ENCODE measurements at regions not wholly inside any gene's neighbourhood (a gene's known extent, or its start where the extent isn't known, plus 50 kb on each side); places are given as distances from the start of the nearest gene placed in this dataset.

GRCh38 chrX:10902001-10902400 is 209.1 kb upstream of the HCCS start:
- Histone ChIP-seq H3K27me3 (ENCODE audit: control insufficient read depth in 2 of 2, insufficient read depth in 2 of 2, low read length in 2 of 2) (no peaks in the 10 kb centered on the region), H3K4me3 (replicated peaks in 1 of 3; ENCODE audit: insufficient read depth in 1 of 3, low read depth in 1 of 3, low read length in 3 of 3) (no peak overlapping the region), H3K4me1 (ENCODE audit: control insufficient read depth, extremely low read depth, insufficient read depth, low read length) (peaks cover 6% of the 10 kb centered on the region), H3K36me3 (ENCODE audit: control insufficient read depth in 2 of 2, extremely low read depth in 1 of 2, insufficient read depth in 2 of 2, low read length in 2 of 2) (no peaks in the 10 kb centered on the region), H4K20me1 (replicated peaks; ENCODE audit: control insufficient read depth, extremely low read depth, insufficient read depth, low read length) (no peaks in the 10 kb centered on the region), H3K9ac (replicated peaks; ENCODE audit: extremely low read depth, insufficient read depth, low read length) (no peak overlapping the region), H3K79me2 (ENCODE audit: control insufficient read depth, insufficient read depth, low read length) (no peaks in the 10 kb centered on the region), H3K9me3 (replicated peaks; ENCODE audit: control insufficient read depth, insufficient read depth, low read length) (no peaks in the 10 kb centered on the region), H3K4me2 (ENCODE audit: insufficient read depth, low read length) (no peak overlapping the region), H2AFZ (ENCODE audit: low read depth, low read length) (no peak overlapping the region), H3K27ac (ENCODE audit: insufficient read depth, low read depth, low read length) (no peak overlapping the region), H3K9me1 (replicated peaks; ENCODE audit: control insufficient read depth, extremely low read depth, insufficient read depth, low read length) (no peaks in the 10 kb centered on the region)
- FAIRE-seq: peak; percentile 37
- peak; percentile 1 for DNase-seq (ENCODE audit: low read depth, low spot score)
- dilution Hi-C loops (cut with MboI; ENCODE audit: extremely low pct_ligation_motif_present, low sequenced_read_pairs): no loop called here
- BruUV-seq (replicated peaks): no TSS peak
- intact Hi-C loops (cut with micrococcal nuclease): no loop called here
- TF ChIP-seq FOS (IDR thresholded peaks at IDR 0.05; ENCODE audit: borderline replicate concordance, insufficient read depth, low read length): peak; percentile 27
- TF ChIP-seq MAX (IDR thresholded peaks at IDR 0.05; ENCODE audit: insufficient read depth, insufficient read length): no peak
- ChIA-PET CTCF (no interaction called here), POLR2A (no interaction called here)

- no peaks in the 10 kb centered on the region for H3K27me3 ChIP-seq (ENCODE audit: control insufficient read depth in 2 of 2, insufficient read depth in 2 of 2, low read length in 2 of 2)
- no peak overlapping the region for H3K27ac ChIP-seq (ENCODE audit: insufficient read depth, low read depth, low read length)
- ChIA-PET POLR2A (no interaction called here), CTCF (no interaction called here)
- dilution Hi-C loops (cut with MboI; ENCODE audit: extremely low pct_ligation_motif_present, low sequenced_read_pairs): no loop called here
- H3K4me1 ChIP-seq (ENCODE audit: control insufficient read depth, extremely low read depth, insufficient read depth, low read length): peaks cover 6% of the 10 kb centered on the region
- no TSS peak for BruUV-seq (replicated peaks)
- no peak overlapping the region for H3K9ac ChIP-seq (replicated peaks; ENCODE audit: extremely low read depth, insufficient read depth, low read length)
- TF ChIP-seq MAX (IDR thresholded peaks at IDR 0.05; ENCODE audit: insufficient read depth, insufficient read length) (no peak), CTCF (IDR thresholded peaks at IDR 0.05; ENCODE audit: extremely low read depth in 1 of 2, insufficient read depth in 1 of 2, low read depth in 1 of 2, low read length in 2 of 2) (no peak), EZH2 (IDR thresholded peaks at IDR 0.05; ENCODE audit: borderline replicate concordance, low read depth, low read length, severe bottlenecking) (no peak), JUN (IDR thresholded peaks at IDR 0.05; ENCODE audit: borderline replicate concordance, insufficient read depth, insufficient read length, low read depth) (no peak), MYC (IDR thresholded peaks at IDR 0.05; ENCODE audit: low read depth, low read length) (no peak), FOS (IDR thresholded peaks at IDR 0.05; ENCODE audit: borderline replicate concordance, insufficient read depth, low read length) (no peak), GATA2 (IDR thresholded peaks at IDR 0.05; ENCODE audit: insufficient read depth, insufficient read length, low read depth, low read length) (no peak), POLR2A (IDR thresholded peaks at IDR 0.05; ENCODE audit: low read depth, low read length) (no peak), POLR2AphosphoS5 (IDR thresholded peaks at IDR 0.05; ENCODE audit: insufficient read depth, low read depth, low read length) (no peak)
- H3K79me2 ChIP-seq (ENCODE audit: control insufficient read depth, insufficient read depth, low read length): no peaks in the 10 kb centered on the region
- H3K4me2 ChIP-seq (ENCODE audit: insufficient read depth, low read length): no peak overlapping the region
- no peaks in the 10 kb centered on the region for H3K9me1 ChIP-seq (replicated peaks; ENCODE audit: control insufficient read depth, extremely low read depth, insufficient read depth, low read length)
- FAIRE-seq (no peak), DNase-seq (ENCODE audit: low read depth, low spot score) (no peak)
- H4K20me1 ChIP-seq (replicated peaks; ENCODE audit: control insufficient read depth, extremely low read depth, insufficient read depth, low read length): no peaks in the 10 kb centered on the region
- intact Hi-C loops (cut with micrococcal nuclease): no loop called here
- no peaks in the 10 kb centered on the region for H3K9me3 ChIP-seq (replicated peaks; ENCODE audit: control insufficient read depth, insufficient read depth, low read length)
- no peak overlapping the region for H3K4me3 ChIP-seq (replicated peaks in 1 of 3; ENCODE audit: insufficient read depth in 1 of 3, low read depth in 1 of 3, low read length in 3 of 3)
- H3K36me3 ChIP-seq (ENCODE audit: control insufficient read depth in 2 of 2, extremely low read depth in 1 of 2, insufficient read depth in 2 of 2, low read length in 2 of 2): no peaks in the 10 kb centered on the region
- H2AFZ ChIP-seq (ENCODE audit: low read depth, low read length): no peak overlapping the region
These were observed 207.6 kb upstream of the HCCS start for GRCh38 chrX:10903523-10903922.

Measured in endothelial cell of umbilical vein (primary cell).